ENCODE measurements at regions not wholly inside any gene's neighbourhood (a gene's known extent, or its start where the extent isn't known, plus 50 kb on each side); places are given as distances from the start of the nearest gene placed in this dataset.
"Not testable (repeated sequence)": the region's sequence is repeated elsewhere in the genome, so short reads cannot be mapped to it uniquely, and the experiment has no call there.

DNA sequence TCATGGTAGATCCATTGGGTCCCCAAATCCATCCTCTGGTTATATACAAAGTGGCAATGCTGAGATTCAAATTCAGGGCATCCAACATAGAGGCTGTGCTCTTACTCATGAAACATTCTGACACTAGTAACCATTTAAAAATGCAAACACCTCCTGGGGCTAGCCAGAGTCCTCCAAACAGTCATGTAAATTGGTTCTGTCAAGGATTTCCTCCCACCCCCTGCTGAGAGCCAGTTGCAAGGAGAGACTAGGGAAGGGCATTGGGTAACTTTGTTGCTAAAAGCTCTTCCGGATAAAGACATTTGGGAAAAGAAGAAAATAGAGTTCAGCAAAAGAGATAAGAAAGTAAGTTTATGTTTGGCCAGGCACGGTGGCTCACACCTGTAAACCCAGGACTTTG, 58.3 kb downstream of the ART5 start:
- not testable (repeated sequence) for H3K4me1 ChIP-seq; H3K79me2 ChIP-seq; H2AFZ ChIP-seq; H3K9me3 ChIP-seq (ENCODE audit: control insufficient read depth, low read length); H3K36me3 ChIP-seq (ENCODE audit: control insufficient read depth, insufficient read depth, low read length); H3K27me3 ChIP-seq (ENCODE audit: control insufficient read depth, insufficient read depth, low read length); H3K4me3 ChIP-seq (ENCODE audit: low read depth, low read length); H3K4me2 ChIP-seq (ENCODE audit: low read length); H3K9ac ChIP-seq; H3K27ac ChIP-seq

DNA sequence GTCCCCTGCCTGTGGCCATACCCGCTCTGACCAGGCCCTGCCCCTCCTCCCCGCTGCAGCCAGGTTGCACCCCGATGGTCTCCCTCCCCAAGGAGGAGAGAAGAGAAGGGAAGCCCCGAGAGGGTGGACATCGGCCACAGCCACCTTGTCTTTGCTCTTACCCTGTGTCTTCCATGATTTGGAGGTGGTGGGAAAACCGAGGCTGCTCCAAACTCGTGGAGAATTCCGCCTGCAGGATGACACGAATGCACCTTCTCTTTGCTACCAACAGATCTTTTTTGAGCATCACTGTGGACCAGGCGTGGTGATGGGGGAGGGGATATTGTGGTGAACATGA, 60.4 kb downstream of the ART5 start:
- H3K4me2 ChIP-seq (ENCODE audit: low read length); H3K9ac ChIP-seq; H3K36me3 ChIP-seq (ENCODE audit: control insufficient read depth, insufficient read depth, low read length); H3K4me3 ChIP-seq (ENCODE audit: low read depth, low read length); H3K27ac ChIP-seq; H3K27me3 ChIP-seq (ENCODE audit: control insufficient read depth, insufficient read depth, low read length); H3K4me1 ChIP-seq; H3K9me3 ChIP-seq (ENCODE audit: control insufficient read depth, low read length); H3K79me2 ChIP-seq: not testable (repeated sequence)
- H2AFZ ChIP-seq = peak overlapping the region; percentile 38

DNA sequence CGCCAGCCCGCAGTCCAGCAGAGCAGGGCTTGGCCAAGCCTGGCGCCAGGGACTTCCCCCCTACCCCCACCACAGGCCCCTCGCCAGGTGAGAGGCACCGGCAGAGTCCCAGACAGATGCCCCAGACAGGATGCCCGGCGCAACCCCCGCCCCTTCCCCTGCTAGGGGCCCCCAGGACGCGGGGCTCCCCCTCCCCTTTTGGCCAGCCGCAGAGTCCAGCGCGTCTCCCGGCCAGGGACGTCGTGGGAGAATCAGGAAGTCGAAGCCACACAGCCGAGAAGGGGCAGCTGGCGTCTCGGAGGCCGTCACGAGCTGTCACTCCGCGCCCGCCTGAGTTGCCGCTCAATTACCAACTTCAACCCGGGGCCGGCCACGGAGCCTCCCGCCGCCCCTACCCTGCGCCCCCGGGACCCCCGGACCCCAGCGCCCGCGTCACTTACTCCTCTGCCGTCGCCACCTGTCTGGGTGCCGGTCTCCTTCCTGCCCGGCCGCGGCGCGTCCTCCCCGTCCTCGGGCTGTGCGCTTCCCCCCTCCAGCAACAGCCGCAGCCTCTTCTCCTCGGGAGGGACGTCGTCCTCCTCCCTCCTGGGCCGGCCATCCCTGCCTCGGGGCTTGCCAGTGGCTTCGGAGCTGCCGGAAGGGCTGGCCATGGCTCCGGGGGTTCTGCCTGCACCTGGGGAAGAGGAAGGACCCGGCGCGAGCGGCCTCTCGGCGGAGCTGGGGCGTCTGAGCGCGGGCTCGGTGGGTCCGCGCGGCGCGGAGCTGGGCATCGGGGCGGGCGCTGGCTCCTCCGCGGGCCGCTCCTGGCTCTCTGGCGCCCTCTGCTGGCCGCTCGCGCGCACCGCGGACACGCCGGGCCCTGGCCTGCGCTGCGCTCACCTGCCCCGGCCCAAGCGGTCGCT, 61.1 kb downstream of the ART5 start:
- not testable (repeated sequence) for H3K9ac ChIP-seq; H3K9me3 ChIP-seq (ENCODE audit: control insufficient read depth, low read length); H3K4me1 ChIP-seq; H3K36me3 ChIP-seq (ENCODE audit: control insufficient read depth, insufficient read depth, low read length); H3K79me2 ChIP-seq; H3K27me3 ChIP-seq (ENCODE audit: control insufficient read depth, insufficient read depth, low read length)
- TF ChIP-seq, protein P1, sequence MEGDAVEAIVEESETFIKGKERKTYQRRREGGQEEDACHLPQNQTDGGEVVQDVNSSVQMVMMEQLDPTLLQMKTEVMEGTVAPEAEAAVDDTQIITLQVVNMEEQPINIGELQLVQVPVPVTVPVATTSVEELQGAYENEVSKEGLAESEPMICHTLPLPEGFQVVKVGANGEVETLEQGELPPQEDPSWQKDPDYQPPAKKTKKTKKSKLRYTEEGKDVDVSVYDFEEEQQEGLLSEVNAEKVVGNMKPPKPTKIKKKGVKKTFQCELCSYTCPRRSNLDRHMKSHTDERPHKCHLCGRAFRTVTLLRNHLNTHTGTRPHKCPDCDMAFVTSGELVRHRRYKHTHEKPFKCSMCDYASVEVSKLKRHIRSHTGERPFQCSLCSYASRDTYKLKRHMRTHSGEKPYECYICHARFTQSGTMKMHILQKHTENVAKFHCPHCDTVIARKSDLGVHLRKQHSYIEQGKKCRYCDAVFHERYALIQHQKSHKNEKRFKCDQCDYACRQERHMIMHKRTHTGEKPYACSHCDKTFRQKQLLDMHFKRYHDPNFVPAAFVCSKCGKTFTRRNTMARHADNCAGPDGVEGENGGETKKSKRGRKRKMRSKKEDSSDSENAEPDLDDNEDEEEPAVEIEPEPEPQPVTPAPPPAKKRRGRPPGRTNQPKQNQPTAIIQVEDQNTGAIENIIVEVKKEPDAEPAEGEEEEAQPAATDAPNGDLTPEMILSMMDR (IDR thresholded peaks at IDR 0.05) = peak; percentile 42
- peak overlapping the region; percentile 80 for H3K27ac ChIP-seq
- H3K4me3 ChIP-seq (ENCODE audit: low read depth, low read length) = peak overlapping the region; percentile 47
- H2AFZ ChIP-seq = peak overlapping the region; percentile 82
- H3K4me2 ChIP-seq (ENCODE audit: low read length) = peak overlapping the region; percentile 47

GRCh38 chr11:3579600-3580459, 62.0 kb downstream of the ART5 start:
- not testable (repeated sequence) for H3K27ac ChIP-seq; H3K36me3 ChIP-seq (ENCODE audit: control insufficient read depth, insufficient read depth, low read length); H2AFZ ChIP-seq; H3K4me1 ChIP-seq; H3K4me3 ChIP-seq (ENCODE audit: low read depth, low read length); H3K9ac ChIP-seq; H3K27me3 ChIP-seq (ENCODE audit: control insufficient read depth, insufficient read depth, low read length); H3K4me2 ChIP-seq (ENCODE audit: low read length); H3K9me3 ChIP-seq (ENCODE audit: control insufficient read depth, low read length); H3K79me2 ChIP-seq

DNA sequence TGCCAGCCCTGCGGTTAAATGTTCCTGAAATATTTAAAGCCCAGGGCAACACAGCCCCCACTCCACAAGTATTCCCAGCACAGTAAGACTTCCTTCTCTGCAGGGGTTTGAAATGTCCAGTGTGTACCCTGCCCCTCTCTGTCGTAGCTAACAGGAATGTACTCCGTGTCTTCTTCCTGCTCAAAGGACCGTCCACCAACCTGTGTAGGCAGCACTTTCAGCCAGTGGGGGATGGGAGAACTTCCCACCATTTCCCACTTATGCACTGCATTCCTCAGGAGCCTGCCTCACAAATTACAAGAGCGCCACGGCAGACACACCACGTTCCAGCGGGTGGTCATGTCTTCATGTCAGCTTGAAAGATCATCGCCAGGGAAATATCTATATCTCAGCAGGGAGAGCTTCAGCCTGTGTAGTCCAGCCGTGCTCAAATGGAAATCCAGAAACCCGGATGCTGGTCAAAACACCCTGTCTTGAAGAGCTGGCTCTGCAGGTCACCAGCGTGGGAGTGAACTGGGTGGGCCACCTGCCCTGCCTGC, 65.7 kb downstream of the ART5 start:
- not testable (repeated sequence) for H3K9ac ChIP-seq; H3K9me3 ChIP-seq (ENCODE audit: control insufficient read depth, low read length); H3K4me2 ChIP-seq (ENCODE audit: low read length); H2AFZ ChIP-seq; H3K27me3 ChIP-seq (ENCODE audit: control insufficient read depth, insufficient read depth, low read length); H3K36me3 ChIP-seq (ENCODE audit: control insufficient read depth, insufficient read depth, low read length); H3K79me2 ChIP-seq; H3K4me3 ChIP-seq (ENCODE audit: low read depth, low read length); H3K27ac ChIP-seq; H3K4me1 ChIP-seq

DNA sequence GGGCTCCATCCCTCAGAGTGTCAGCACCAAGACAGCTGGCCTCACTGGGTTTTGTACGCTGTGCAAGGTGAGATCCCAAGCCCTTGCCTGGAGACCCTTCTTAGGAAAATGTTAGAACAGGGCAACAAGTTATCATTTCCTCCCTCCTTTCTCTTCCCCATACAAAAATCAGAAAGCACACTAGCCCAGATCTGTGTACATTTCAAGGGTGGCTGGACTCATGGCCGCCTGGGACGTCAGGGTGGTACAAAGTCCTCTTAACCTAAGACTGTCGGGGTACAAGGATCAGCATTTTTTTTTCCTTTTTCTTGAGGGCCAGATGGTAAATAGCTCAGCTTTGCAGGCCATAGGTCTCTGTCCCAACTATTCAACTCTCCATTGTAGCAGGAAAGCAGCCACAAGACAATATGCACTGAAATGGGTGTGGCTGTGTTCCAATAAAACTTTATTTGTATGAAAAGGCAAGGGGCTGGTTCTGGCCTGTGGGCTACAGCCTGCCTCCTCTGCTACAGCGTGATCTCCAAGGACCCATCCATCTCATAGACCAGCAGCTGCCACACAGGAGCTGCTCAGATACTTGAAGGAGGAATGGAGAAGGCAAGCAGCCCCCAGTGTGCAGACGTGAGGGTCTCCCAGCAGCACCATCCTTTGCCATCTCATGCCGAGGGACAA, 68.7 kb downstream of the ART5 start:
- not testable (repeated sequence) for H3K36me3 ChIP-seq (ENCODE audit: control insufficient read depth, insufficient read depth, low read length); H3K9me3 ChIP-seq (ENCODE audit: control insufficient read depth, low read length); H3K79me2 ChIP-seq; H3K9ac ChIP-seq; H2AFZ ChIP-seq; H3K4me3 ChIP-seq (ENCODE audit: low read depth, low read length); H3K27ac ChIP-seq; H3K27me3 ChIP-seq (ENCODE audit: control insufficient read depth, insufficient read depth, low read length); H3K4me1 ChIP-seq; H3K4me2 ChIP-seq (ENCODE audit: low read length)

- not testable (repeated sequence) for H3K79me2 ChIP-seq; H3K4me1 ChIP-seq; H3K27ac ChIP-seq; H3K9ac ChIP-seq; H3K27me3 ChIP-seq (ENCODE audit: control insufficient read depth, insufficient read depth, low read length); H3K9me3 ChIP-seq (ENCODE audit: control insufficient read depth, low read length); H2AFZ ChIP-seq; H3K36me3 ChIP-seq (ENCODE audit: control insufficient read depth, insufficient read depth, low read length); H3K4me3 ChIP-seq (ENCODE audit: low read depth, low read length); H3K4me2 ChIP-seq (ENCODE audit: low read length)
Measured at GRCh38 chr11:3571752-3572151, 70.0 kb downstream of the ART5 start.

- not testable (repeated sequence) for H3K36me3 ChIP-seq (ENCODE audit: control insufficient read depth, insufficient read depth, low read length); H2AFZ ChIP-seq; H3K9ac ChIP-seq; H3K27me3 ChIP-seq (ENCODE audit: control insufficient read depth, insufficient read depth, low read length); H3K27ac ChIP-seq; H3K4me2 ChIP-seq (ENCODE audit: low read length); H3K4me1 ChIP-seq; H3K4me3 ChIP-seq (ENCODE audit: low read depth, low read length); H3K79me2 ChIP-seq; H3K9me3 ChIP-seq (ENCODE audit: control insufficient read depth, low read length)
Measured at GRCh38 chr11:3565838-3566237, 76.0 kb downstream of the ART5 start.

All from parathyroid adenoma (tissue), 2 donors.